ENCODE measurements at regions not wholly inside any gene's neighbourhood (a gene's known extent, or its start where the extent isn't known, plus 50 kb on each side); places are given as distances from the start of the nearest gene placed in this dataset.
A peak's percentile ranks its signal among the peaks of the same experiment; 100 is the strongest.
"Not testable (repeated sequence)": the region's sequence is repeated elsewhere in the genome, so short reads cannot be mapped to it uniquely, and the experiment has no call there.

DNA sequence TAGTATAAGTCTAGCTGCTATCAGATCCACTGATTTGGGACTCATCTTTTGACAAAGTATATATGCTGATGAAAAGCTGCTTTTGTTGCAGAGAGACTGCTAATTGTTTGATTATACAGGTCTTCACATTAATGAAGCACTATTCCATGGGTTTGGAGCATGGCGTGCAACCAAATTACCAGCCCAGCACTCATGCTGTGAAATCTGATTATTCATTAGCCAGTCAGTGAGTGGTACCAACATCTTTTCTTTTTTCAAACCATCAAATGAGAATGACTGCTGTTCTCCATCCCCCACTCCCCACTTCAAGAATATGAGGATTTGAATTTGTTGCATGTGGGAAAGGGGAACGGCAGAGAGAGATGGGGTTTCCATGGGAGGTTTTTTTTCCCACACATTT is 91.3 kb downstream of the ID4 start:
- no CpG with 5 or more reads among the region's 2 CpGs for WGBS, 2 donors (ENCODE audit: extremely low coverage in 2 of 2, insufficient read length in 2 of 2, insufficient replicate concordance in 1 of 2)
- H3K27me3 ChIP-seq (ENCODE audit: control insufficient read depth in 3 of 3, insufficient read depth in 3 of 3, low read depth in 1 of 3, low read length in 3 of 3), result peaks cover 0 to 2% (median 0%) of the 10 kb centered on the region in 3 experiments
- no peak for DNase-seq (ENCODE audit: low spot score)

DNA sequence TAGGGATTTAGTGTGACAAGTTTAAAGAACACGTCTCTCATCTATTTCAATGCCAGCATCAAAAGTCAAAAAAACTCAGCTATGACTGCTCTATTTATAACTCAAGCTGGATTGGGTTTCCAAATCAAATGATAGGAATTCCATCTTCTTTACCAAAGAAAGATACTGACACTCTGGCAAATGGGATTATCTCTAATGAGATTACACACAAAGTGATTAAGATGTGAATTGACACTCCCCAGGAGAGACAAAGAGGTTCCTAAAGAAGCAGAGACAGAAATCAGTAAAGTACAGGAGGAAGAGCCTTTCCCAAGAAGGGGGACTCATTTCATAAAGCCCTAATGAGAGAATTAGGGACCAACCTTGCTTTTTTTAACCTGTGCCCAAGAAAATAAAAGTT is 92.1 kb downstream of the ID4 start:
- no peak overlapping the region for H3K18ac ChIP-seq (ENCODE audit: low read length)
- no peak overlapping the region for H3K4me2 ChIP-seq (ENCODE audit: insufficient read depth, low read length, poor library complexity, severe bottlenecking)
- peaks cover 0 to 2% (median 0%) of the 10 kb centered on the region in 3 experiments for H3K27me3 ChIP-seq (ENCODE audit: control insufficient read depth in 3 of 3, insufficient read depth in 3 of 3, low read depth in 1 of 3, low read length in 3 of 3)
- no peak overlapping the region for H3K4ac ChIP-seq (ENCODE audit: low read length)
- H4K91ac ChIP-seq (ENCODE audit: low read depth, low read length, poor library complexity), result no peak overlapping the region
- no peak overlapping the region for H4K8ac ChIP-seq (ENCODE audit: low read depth, low read length)
- no peaks in the 10 kb centered on the region for H3K9me3 ChIP-seq (replicated peaks in 1 of 2; ENCODE audit: control insufficient read depth in 2 of 2, insufficient read depth in 1 of 2, low read depth in 1 of 2, low read length in 2 of 2)
- no peak overlapping the region for H3K23ac ChIP-seq (ENCODE audit: low read depth, low read length, poor library complexity)
- no peak overlapping the region for H3K27ac ChIP-seq (replicated peaks; ENCODE audit: low read length)
- DNase-seq (ENCODE audit: low spot score), result peak; percentile 15
- no peak overlapping the region for H3K9ac ChIP-seq (ENCODE audit: low read depth, low read length, poor library complexity)
- H3K14ac ChIP-seq (ENCODE audit: low read length), result no peak overlapping the region
- H3K4me3 ChIP-seq (ENCODE audit: low read length in 2 of 2), result no peak overlapping the region
- H3K4me1 ChIP-seq (ENCODE audit: control insufficient read depth in 2 of 2, insufficient read depth in 1 of 2, low read depth in 1 of 2, low read length in 2 of 2), result peaks cover 0 to 2% of the 10 kb centered on the region in 2 donors
- H2AFZ ChIP-seq (ENCODE audit: low read length), result no peak overlapping the region
- H3K36me3 ChIP-seq (replicated peaks in 1 of 2; ENCODE audit: control insufficient read depth in 2 of 2, insufficient read depth in 2 of 2, low read length in 2 of 2), result no peaks in the 10 kb centered on the region
- H2BK5ac ChIP-seq (ENCODE audit: low read length), result no peak overlapping the region
- WGBS, 2 donors (ENCODE audit: extremely low coverage in 2 of 2, insufficient read length in 2 of 2, insufficient replicate concordance in 1 of 2), result no CpG with 5 or more reads among the region's 1 CpG
- H2BK12ac ChIP-seq (ENCODE audit: low read length), result no peak overlapping the region
- H3K79me1 ChIP-seq (ENCODE audit: low read depth, low read length), result no peaks in the 10 kb centered on the region
- no peak overlapping the region for H2AK5ac ChIP-seq (ENCODE audit: low read depth, low read length)
- H2BK15ac ChIP-seq (ENCODE audit: low read length), result no peak overlapping the region
- no peak overlapping the region for H2BK120ac ChIP-seq (ENCODE audit: low read depth, low read length)

More for the DNA sequence above, 91.3 kb downstream of the ID4 start:
- no peak overlapping the region for H2BK5ac ChIP-seq (ENCODE audit: low read length)
- no peak overlapping the region for H2AFZ ChIP-seq (ENCODE audit: low read length)
- H3K4me2 ChIP-seq (ENCODE audit: insufficient read depth, low read length, poor library complexity, severe bottlenecking), result no peak overlapping the region
- H2BK15ac ChIP-seq (ENCODE audit: low read length), result no peak overlapping the region
- no peaks in the 10 kb centered on the region for H3K36me3 ChIP-seq (replicated peaks in 1 of 2; ENCODE audit: control insufficient read depth in 2 of 2, insufficient read depth in 2 of 2, low read length in 2 of 2)
- no peak overlapping the region for H3K14ac ChIP-seq (ENCODE audit: low read length)
- no peak overlapping the region for H4K8ac ChIP-seq (ENCODE audit: low read depth, low read length)
- no peak overlapping the region for H2BK12ac ChIP-seq (ENCODE audit: low read length)
- no peak overlapping the region for H2AK5ac ChIP-seq (ENCODE audit: low read depth, low read length)
- H3K79me1 ChIP-seq (ENCODE audit: low read depth, low read length), result no peaks in the 10 kb centered on the region
- no peak overlapping the region for H3K23ac ChIP-seq (ENCODE audit: low read depth, low read length, poor library complexity)
- no peak overlapping the region for H3K27ac ChIP-seq (replicated peaks; ENCODE audit: low read length)
- no peak overlapping the region for H3K4ac ChIP-seq (ENCODE audit: low read length)
- peaks cover 0 to 2% of the 10 kb centered on the region in 2 donors for H3K4me1 ChIP-seq (ENCODE audit: control insufficient read depth in 2 of 2, insufficient read depth in 1 of 2, low read depth in 1 of 2, low read length in 2 of 2)
- H3K9ac ChIP-seq (ENCODE audit: low read depth, low read length, poor library complexity), result no peak overlapping the region
- no peaks in the 10 kb centered on the region for H3K9me3 ChIP-seq (replicated peaks in 1 of 2; ENCODE audit: control insufficient read depth in 2 of 2, insufficient read depth in 1 of 2, low read depth in 1 of 2, low read length in 2 of 2)
- no peak overlapping the region for H3K18ac ChIP-seq (ENCODE audit: low read length)
- no peak overlapping the region for H3K4me3 ChIP-seq (ENCODE audit: low read length in 2 of 2)
- H4K91ac ChIP-seq (ENCODE audit: low read depth, low read length, poor library complexity), result no peak overlapping the region
- no peak overlapping the region for H2BK120ac ChIP-seq (ENCODE audit: low read depth, low read length)

DNA sequence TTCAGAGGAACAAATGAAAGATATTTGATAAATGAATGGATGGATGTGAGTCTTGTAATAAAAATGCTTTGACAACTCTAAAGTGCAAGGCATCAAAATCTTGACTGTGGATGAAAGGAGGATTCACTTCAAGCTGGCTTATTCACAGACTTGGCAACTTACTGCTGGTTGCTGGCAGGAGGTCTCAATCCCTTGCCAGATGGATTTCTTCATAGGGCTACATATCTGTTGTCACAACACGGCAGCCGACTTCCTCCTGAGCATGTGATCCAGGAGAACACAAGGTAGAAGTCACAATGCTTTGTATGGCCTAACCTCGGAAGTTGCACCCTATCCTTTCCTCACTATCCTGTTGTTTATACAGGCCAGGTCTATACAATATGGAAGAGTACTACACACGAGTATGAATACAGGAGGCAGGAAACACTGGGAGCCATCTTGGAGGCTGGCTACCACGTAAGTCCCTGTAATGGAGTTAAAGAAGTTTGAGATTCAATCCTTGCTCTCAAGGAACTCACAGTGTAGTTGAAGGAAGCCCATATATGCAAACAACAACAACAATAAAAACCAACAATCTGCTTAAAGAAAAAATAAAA is 97.9 kb downstream of the ID4 start:
- no peak overlapping the region for H3K4me2 ChIP-seq (ENCODE audit: insufficient read depth, low read length, poor library complexity, severe bottlenecking)
- no peak overlapping the region for H3K4me3 ChIP-seq (ENCODE audit: low read length in 2 of 2)
- no peak overlapping the region for H3K18ac ChIP-seq (ENCODE audit: low read length)
- H3K79me1 ChIP-seq (ENCODE audit: low read depth, low read length), result no peaks in the 10 kb centered on the region
- no peaks in the 10 kb centered on the region for H3K36me3 ChIP-seq (replicated peaks in 1 of 2; ENCODE audit: control insufficient read depth in 2 of 2, insufficient read depth in 2 of 2, low read length in 2 of 2)
- H3K27ac ChIP-seq (replicated peaks; ENCODE audit: low read length), result no peak overlapping the region
- no peak overlapping the region for H3K23ac ChIP-seq (ENCODE audit: low read depth, low read length, poor library complexity)
- no peaks in the 10 kb centered on the region for H3K4me1 ChIP-seq (ENCODE audit: control insufficient read depth in 2 of 2, insufficient read depth in 1 of 2, low read depth in 1 of 2, low read length in 2 of 2)
- no peak overlapping the region for H2BK12ac ChIP-seq (ENCODE audit: low read length)
- no peak overlapping the region for H2BK120ac ChIP-seq (ENCODE audit: low read depth, low read length)
- H3K4ac ChIP-seq (ENCODE audit: low read length), result no peak overlapping the region
- no peak overlapping the region for H2BK5ac ChIP-seq (ENCODE audit: low read length)
- H2AFZ ChIP-seq (ENCODE audit: low read length), result no peak overlapping the region
- no CpG with 5 or more reads among the region's 5 CpGs for WGBS, 2 donors (ENCODE audit: extremely low coverage in 2 of 2, insufficient read length in 2 of 2, insufficient replicate concordance in 1 of 2)
- no peak overlapping the region for H3K14ac ChIP-seq (ENCODE audit: low read length)
- H2AK5ac ChIP-seq (ENCODE audit: low read depth, low read length), result no peak overlapping the region
- no peak overlapping the region for H3K9ac ChIP-seq (ENCODE audit: low read depth, low read length, poor library complexity)
- peaks cover 0 to 2% (median 0%) of the 10 kb centered on the region in 3 experiments for H3K27me3 ChIP-seq (ENCODE audit: control insufficient read depth in 3 of 3, insufficient read depth in 3 of 3, low read depth in 1 of 3, low read length in 3 of 3)
- H4K91ac ChIP-seq (ENCODE audit: low read depth, low read length, poor library complexity), result no peak overlapping the region
- H2BK15ac ChIP-seq (ENCODE audit: low read length), result no peak overlapping the region
- no peaks in the 10 kb centered on the region for H3K9me3 ChIP-seq (replicated peaks in 1 of 2; ENCODE audit: control insufficient read depth in 2 of 2, insufficient read depth in 1 of 2, low read depth in 1 of 2, low read length in 2 of 2)
- no peak for DNase-seq (ENCODE audit: low spot score)
- no peak overlapping the region for H4K8ac ChIP-seq (ENCODE audit: low read depth, low read length)

DNA sequence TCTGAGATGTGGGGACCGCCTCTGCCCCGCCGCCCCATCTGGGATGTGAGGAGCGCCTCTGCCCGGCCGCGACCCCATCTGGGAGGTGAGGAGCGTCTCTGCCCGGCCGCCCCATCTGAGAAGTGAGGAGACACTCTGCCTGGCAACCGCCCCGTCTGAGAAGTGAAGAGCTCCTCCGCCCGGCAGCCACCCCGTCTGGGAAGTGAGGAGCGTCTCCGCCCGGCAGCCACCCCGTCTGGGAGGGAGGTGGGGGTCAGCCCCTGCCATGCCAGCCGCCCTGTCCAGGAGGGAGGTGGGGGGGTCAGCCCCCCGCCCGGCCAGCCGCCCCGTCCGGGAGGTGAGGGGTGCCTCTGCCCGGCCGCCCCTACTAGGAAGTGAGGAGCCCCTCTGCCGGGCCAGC is 102.2 kb downstream of the ID4 start:
- H2BK120ac ChIP-seq (ENCODE audit: low read depth, low read length); H3K4me1 ChIP-seq (ENCODE audit: control insufficient read depth in 2 of 2, insufficient read depth in 1 of 2, low read depth in 1 of 2, low read length in 2 of 2); H4K91ac ChIP-seq (ENCODE audit: low read depth, low read length, poor library complexity); H3K4me2 ChIP-seq (ENCODE audit: insufficient read depth, low read length, poor library complexity, severe bottlenecking); H3K27ac ChIP-seq (replicated peaks; ENCODE audit: low read length); H3K36me3 ChIP-seq (replicated peaks in 1 of 2; ENCODE audit: control insufficient read depth in 2 of 2, insufficient read depth in 2 of 2, low read length in 2 of 2); H3K4ac ChIP-seq (ENCODE audit: low read length); DNase-seq (ENCODE audit: low spot score); H3K27me3 ChIP-seq (ENCODE audit: control insufficient read depth in 3 of 3, insufficient read depth in 3 of 3, low read depth in 1 of 3, low read length in 3 of 3); H2AK5ac ChIP-seq (ENCODE audit: low read depth, low read length); H3K79me1 ChIP-seq (ENCODE audit: low read depth, low read length); H3K9me3 ChIP-seq (replicated peaks in 1 of 2; ENCODE audit: control insufficient read depth in 2 of 2, insufficient read depth in 1 of 2, low read depth in 1 of 2, low read length in 2 of 2); H3K18ac ChIP-seq (ENCODE audit: low read length); H3K23ac ChIP-seq (ENCODE audit: low read depth, low read length, poor library complexity); H3K9ac ChIP-seq (ENCODE audit: low read depth, low read length, poor library complexity); H2BK5ac ChIP-seq (ENCODE audit: low read length); H4K8ac ChIP-seq (ENCODE audit: low read depth, low read length); H3K4me3 ChIP-seq (ENCODE audit: low read length in 2 of 2); H3K14ac ChIP-seq (ENCODE audit: low read length); H2BK15ac ChIP-seq (ENCODE audit: low read length); H2BK12ac ChIP-seq (ENCODE audit: low read length); H2AFZ ChIP-seq (ENCODE audit: low read length): not testable (repeated sequence)
- WGBS, 2 donors (ENCODE audit: extremely low coverage in 2 of 2, insufficient read length in 2 of 2, insufficient replicate concordance in 1 of 2), result no CpG with 5 or more reads among the region's 28 CpGs

All from neuronal stem cell (in vitro differentiated cells).